ENCODE measurements at regions not wholly inside any gene's neighbourhood (a gene's known extent, or its start where the extent isn't known, plus 50 kb on each side); places are given as distances from the start of the nearest gene placed in this dataset.

DNA sequence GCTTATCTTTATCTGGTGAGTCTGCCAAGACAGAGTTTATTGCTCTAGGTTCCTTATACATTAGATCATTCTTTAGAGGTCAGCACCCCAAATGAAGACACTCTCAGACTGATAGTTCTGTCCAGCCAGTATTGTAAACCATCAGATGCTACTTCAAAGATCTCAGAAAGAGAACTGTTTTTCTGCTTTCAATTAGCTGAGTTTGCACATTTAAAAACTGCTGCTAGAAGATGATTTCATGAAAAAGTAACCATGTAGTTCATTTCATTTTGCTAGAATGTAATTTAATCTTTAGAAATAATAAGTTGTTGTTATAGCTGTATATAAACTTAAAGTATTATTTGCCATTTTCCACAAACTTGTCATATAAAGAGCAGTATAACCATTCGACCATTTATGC is 344.5 kb upstream of the ATP5MC3 start:
- Mint-ChIP-seq H3K4me3 (no peak overlapping the region), H3K9me3 (no peaks in the 10 kb centered on the region), H3K4me1 (ENCODE audit: low read depth) (no peaks in the 10 kb centered on the region), H3K27me3 (peaks cover 5% of the 10 kb centered on the region), H3K27ac (no peak overlapping the region), H3K36me3 (ENCODE audit: low read depth) (no peaks in the 10 kb centered on the region)

DNA sequence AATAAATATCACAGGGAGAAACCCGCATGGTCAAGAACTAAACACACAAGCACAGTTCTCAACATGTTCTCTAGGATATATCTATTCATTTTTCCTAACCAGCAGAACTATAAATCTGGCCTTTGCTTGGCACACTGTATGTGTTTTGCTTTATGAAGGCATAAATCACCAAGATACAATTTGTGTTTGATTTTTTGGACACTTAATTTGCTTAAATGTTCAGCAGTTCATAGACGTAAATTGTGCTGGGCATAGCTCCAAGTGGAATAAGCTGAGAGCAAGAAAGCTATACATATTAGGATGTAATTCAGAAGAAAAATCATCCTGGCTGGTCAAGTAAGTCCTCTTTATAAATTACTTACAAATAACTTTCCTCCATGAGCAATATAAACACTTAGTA is 341.5 kb upstream of the ATP5MC3 start:
- H3K27ac Mint-ChIP-seq = no peak overlapping the region
- peaks cover under 1% of the 10 kb centered on the region for H3K27me3 Mint-ChIP-seq
- no peaks in the 10 kb centered on the region for H3K9me3 Mint-ChIP-seq
- no peak overlapping the region for H3K4me3 Mint-ChIP-seq
- no peaks in the 10 kb centered on the region for H3K4me1 Mint-ChIP-seq (ENCODE audit: low read depth)
- H3K36me3 Mint-ChIP-seq (ENCODE audit: low read depth) = no peaks in the 10 kb centered on the region

- no peaks in the 10 kb centered on the region for H3K36me3 Mint-ChIP-seq (ENCODE audit: low read depth)
- no peaks in the 10 kb centered on the region for H3K4me1 Mint-ChIP-seq (ENCODE audit: low read depth)
- H3K9me3 Mint-ChIP-seq = no peaks in the 10 kb centered on the region
- H3K27ac Mint-ChIP-seq = no peak overlapping the region
- H3K27me3 Mint-ChIP-seq = no peaks in the 10 kb centered on the region
- H3K4me3 Mint-ChIP-seq = no peak overlapping the region
These were observed 336.7 kb upstream of the ATP5MC3 start for GRCh38 chr2:175518206-175518605.

DNA sequence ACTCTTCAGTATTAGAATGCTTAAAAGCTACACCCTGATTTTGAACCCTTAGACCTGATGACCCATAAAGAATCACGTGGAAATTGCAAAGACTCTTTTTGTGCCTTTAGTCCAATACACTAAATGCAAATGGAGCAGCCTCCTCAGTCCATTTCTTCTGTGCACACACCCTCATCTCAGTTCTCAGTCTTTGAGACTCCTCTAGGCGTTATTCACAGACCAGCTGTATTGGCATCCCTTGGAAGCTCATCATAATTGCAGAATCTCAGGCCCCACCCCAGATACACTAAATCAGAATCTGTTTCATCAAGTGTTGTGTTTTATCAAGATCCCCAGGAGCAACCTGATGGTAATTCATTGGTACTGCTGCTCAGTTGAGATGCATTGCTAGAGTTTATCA is 335.0 kb upstream of the ATP5MC3 start:
- Mint-ChIP-seq H3K4me1 (ENCODE audit: low read depth) (no peaks in the 10 kb centered on the region), H3K27me3 (no peaks in the 10 kb centered on the region), H3K4me3 (no peak overlapping the region), H3K9me3 (peaks cover 8% of the 10 kb centered on the region), H3K36me3 (ENCODE audit: low read depth) (no peaks in the 10 kb centered on the region), H3K27ac (no peak overlapping the region)

DNA sequence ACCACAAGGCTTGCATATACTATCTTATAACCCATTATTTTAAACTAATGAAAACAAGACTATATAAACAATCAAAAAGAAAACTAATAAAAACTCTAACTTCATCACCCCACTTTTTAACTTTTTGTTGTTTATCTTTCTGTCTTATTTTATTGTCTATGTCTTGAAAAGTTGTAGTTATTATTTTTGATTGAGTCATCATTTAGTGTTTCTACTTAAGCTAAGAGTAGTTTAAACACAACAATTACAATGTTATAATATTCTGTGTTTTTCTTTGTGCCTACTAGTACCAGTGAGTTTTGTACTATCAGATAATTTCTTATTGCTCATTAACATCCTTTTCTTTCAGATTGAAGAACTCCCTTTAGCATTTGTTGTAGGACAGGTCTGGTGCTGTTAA is 318.7 kb upstream of the ATP5MC3 start:
- Mint-ChIP-seq H3K27ac (no peak overlapping the region), H3K36me3 (ENCODE audit: low read depth) (no peaks in the 10 kb centered on the region), H3K4me3 (no peak overlapping the region), H3K4me1 (ENCODE audit: low read depth) (no peaks in the 10 kb centered on the region), H3K27me3 (no peaks in the 10 kb centered on the region), H3K9me3 (peaks cover 23% of the 10 kb centered on the region)

DNA sequence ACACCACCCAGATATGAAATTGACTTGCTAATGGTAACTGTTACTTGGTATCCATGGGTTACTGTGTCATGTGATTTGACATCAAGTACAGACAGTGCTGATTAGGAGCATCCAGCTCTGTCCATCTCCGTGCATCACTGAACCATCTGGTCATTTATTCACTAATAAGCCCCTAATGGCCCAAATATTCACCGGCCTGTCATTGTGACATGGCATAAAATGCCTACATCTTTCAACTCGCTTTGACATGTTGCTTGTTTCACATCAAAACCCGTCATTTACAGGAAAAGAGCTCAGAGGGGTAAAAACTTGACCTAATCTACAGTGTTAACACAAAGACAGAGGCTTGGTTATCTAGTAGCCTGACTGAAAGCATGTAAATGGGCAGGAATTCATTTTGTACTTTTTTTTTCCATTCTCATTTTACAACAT is 308.9 kb upstream of the ATP5MC3 start:
- Mint-ChIP-seq H3K4me1 (ENCODE audit: low read depth) (no peaks in the 10 kb centered on the region), H3K36me3 (ENCODE audit: low read depth) (no peaks in the 10 kb centered on the region), H3K9me3 (no peaks in the 10 kb centered on the region), H3K27ac (no peak overlapping the region), H3K27me3 (no peaks in the 10 kb centered on the region), H3K4me3 (no peak overlapping the region)

DNA sequence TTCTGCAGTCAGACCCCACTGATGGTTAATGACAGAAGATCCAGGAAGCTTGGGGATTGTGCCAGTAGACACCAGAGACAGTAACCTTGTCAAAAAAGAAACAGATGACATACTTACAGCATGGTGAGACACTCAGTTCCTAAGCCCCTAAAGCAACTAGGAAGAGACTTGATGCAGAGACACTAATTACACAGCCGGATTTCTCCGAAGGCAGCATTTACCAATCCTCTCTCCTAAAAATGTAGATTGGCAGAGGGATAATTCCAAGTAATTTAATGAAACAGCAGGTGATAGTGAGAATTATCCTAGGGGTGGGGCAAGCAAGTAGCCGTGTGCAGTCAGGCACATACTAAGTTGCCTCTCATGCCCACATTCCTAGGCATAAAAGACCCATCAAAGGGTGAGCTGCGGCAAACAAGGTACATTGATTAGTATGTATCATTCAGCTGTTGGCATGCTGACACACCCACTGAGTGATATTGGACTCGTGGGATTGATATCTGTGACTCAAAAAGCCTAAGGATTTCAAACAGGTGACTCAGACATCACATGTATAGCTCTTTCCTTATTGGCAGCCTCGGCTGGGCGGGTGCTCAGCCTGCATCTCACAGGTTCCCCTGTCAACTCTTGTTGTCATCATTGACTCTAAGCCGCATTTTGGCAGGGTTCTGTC is 296.7 kb upstream of the ATP5MC3 start:
- H3K4me1 Mint-ChIP-seq (ENCODE audit: low read depth) = no peaks in the 10 kb centered on the region
- H3K9me3 Mint-ChIP-seq = no peaks in the 10 kb centered on the region
- H3K4me3 Mint-ChIP-seq = no peak overlapping the region
- no peak overlapping the region for H3K27ac Mint-ChIP-seq
- no peaks in the 10 kb centered on the region for H3K36me3 Mint-ChIP-seq (ENCODE audit: low read depth)
- H3K27me3 Mint-ChIP-seq = no peaks in the 10 kb centered on the region

DNA sequence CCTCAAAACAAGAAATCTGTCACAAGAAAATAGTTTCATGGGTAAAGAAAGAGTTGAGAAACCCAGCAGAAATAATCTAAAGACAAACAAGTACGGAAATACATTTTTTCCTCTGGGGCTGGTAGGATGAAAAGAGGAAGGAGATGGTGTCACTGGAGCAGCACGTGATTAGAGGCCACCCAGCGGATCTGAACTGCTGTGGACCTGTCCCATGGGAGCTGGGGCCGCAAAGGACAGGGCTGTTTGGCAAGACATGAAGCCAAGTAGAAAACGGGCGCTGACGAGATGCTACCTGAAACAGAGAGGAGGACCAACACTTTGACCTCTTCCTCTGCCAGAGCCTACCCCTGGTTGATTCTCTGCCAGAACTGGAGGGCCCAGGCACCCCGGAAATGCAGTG is 295.4 kb upstream of the ATP5MC3 start:
- Mint-ChIP-seq H3K36me3 (ENCODE audit: low read depth) (no peaks in the 10 kb centered on the region), H3K27ac (no peak overlapping the region), H3K4me3 (no peak overlapping the region), H3K4me1 (ENCODE audit: low read depth) (no peaks in the 10 kb centered on the region), H3K9me3 (no peaks in the 10 kb centered on the region), H3K27me3 (no peaks in the 10 kb centered on the region)

DNA sequence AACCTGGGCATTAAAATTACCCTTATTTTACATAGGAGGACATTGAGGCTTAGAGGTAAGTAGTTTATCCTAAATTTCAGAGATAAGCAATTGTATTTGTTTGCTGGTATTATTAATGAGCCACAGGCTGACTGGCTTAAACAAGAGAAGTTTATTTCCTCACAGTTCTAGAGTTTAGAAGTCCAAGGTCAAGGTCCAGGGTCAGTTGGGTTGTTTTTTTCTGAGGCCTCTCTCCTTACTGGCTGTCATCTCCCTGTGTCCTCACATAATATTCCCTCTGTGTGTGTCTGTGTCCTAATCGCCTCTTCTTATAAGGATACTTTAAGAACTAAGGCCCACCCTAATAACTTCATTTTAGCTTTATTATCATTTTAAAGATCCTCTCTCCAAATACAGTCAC is 294.9 kb upstream of the ATP5MC3 start:
- Mint-ChIP-seq H3K4me1 (ENCODE audit: low read depth) (no peaks in the 10 kb centered on the region), H3K27ac (no peak overlapping the region), H3K9me3 (no peaks in the 10 kb centered on the region), H3K36me3 (ENCODE audit: low read depth) (no peaks in the 10 kb centered on the region), H3K27me3 (no peaks in the 10 kb centered on the region), H3K4me3 (no peak overlapping the region)

DNA sequence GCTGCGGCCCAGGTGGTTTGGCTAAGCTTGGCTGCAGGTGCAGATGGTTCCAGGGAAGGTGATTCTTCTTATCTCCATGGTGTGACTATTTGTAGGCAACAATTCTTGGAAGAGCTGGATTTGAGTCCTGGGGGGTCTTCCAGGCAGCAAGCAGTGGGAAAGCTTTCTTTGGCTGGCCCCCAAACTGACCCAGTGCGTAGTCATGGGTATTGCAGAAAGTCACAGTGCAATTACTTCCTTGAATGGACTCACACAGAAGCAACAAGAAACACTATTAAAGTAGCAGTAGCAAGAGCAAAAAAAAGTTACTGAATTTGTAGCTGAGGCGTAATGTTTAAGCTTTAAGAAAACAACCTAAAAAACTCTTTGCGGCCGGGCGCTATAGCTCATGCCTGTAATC is 293.6 kb upstream of the ATP5MC3 start:
- Mint-ChIP-seq H3K4me3 (no peak overlapping the region), H3K27ac (no peak overlapping the region), H3K27me3 (no peaks in the 10 kb centered on the region), H3K36me3 (ENCODE audit: low read depth) (no peaks in the 10 kb centered on the region), H3K4me1 (ENCODE audit: low read depth) (no peaks in the 10 kb centered on the region), H3K9me3 (no peaks in the 10 kb centered on the region)

DNA sequence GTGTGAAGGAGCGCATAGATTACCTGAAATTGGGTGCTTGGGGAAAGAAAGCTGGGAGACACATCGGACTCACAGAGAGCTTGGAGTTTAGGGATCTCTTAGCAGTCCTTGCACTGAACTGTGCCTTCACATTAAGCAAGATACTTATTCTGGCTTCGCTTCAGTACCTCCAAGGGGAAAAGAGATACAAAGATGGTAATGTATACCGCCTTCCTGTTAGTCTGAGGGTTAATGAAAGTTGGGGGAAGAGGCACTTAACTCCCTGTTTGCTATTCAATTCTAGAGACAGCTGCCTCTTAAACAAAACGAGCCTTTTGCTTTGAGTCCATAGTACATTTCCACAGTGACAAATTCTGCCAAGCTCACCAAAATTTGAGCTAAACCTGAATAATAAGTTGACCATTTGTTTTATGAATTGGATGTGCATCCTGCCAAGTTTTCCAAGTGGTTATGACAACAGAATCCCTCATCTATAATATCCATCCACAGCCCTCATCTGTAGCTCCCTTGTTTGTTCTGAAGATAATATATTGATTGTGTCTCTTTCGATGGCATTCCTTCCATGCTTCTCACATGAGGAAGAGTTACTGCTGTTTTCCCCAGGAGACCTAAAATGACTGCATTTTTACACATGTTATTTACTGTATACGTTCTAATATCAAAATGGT is 287.1 kb upstream of the ATP5MC3 start:
- Mint-ChIP-seq H3K27me3 (no peaks in the 10 kb centered on the region), H3K9me3 (no peaks in the 10 kb centered on the region), H3K36me3 (ENCODE audit: low read depth) (no peaks in the 10 kb centered on the region), H3K4me3 (no peak overlapping the region), H3K27ac (no peak overlapping the region), H3K4me1 (ENCODE audit: low read depth) (no peaks in the 10 kb centered on the region)

GRCh38 chr2:175465101-175465500 is 283.6 kb upstream of the ATP5MC3 start:
- Mint-ChIP-seq H3K4me3 (no peak overlapping the region), H3K9me3 (no peaks in the 10 kb centered on the region), H3K27ac (no peak overlapping the region), H3K27me3 (no peaks in the 10 kb centered on the region), H3K4me1 (ENCODE audit: low read depth) (no peaks in the 10 kb centered on the region), H3K36me3 (ENCODE audit: low read depth) (no peaks in the 10 kb centered on the region)

DNA sequence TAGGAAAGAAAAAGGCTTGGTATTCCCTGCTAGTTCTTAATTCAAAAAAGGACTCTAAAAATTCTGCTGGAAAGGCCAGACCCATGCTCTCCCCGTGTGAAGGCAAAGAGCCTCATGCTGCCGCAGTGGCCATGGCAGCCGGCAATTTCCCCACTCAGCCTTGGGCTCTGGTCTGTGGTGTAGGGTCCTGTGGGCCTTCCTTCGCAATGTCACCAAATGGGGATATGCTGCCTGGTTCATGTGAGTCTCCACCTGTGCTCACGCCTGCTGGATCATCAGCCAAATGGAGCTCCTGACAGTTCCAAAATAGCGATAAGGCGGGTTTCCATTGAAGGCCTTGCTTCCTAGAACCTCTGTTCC is 282.8 kb upstream of the ATP5MC3 start:
- no peak overlapping the region for H3K27ac Mint-ChIP-seq
- H3K4me3 Mint-ChIP-seq = no peak overlapping the region
- no peaks in the 10 kb centered on the region for H3K36me3 Mint-ChIP-seq (ENCODE audit: low read depth)
- no peaks in the 10 kb centered on the region for H3K27me3 Mint-ChIP-seq
- no peaks in the 10 kb centered on the region for H3K4me1 Mint-ChIP-seq (ENCODE audit: low read depth)
- H3K9me3 Mint-ChIP-seq = no peaks in the 10 kb centered on the region

- Mint-ChIP-seq H3K27ac (no peak overlapping the region), H3K36me3 (ENCODE audit: low read depth) (no peaks in the 10 kb centered on the region), H3K27me3 (no peaks in the 10 kb centered on the region), H3K4me3 (no peak overlapping the region), H3K9me3 (no peaks in the 10 kb centered on the region), H3K4me1 (ENCODE audit: low read depth) (no peaks in the 10 kb centered on the region)
These were observed 282.2 kb upstream of the ATP5MC3 start for GRCh38 chr2:175463589-175464310.

DNA sequence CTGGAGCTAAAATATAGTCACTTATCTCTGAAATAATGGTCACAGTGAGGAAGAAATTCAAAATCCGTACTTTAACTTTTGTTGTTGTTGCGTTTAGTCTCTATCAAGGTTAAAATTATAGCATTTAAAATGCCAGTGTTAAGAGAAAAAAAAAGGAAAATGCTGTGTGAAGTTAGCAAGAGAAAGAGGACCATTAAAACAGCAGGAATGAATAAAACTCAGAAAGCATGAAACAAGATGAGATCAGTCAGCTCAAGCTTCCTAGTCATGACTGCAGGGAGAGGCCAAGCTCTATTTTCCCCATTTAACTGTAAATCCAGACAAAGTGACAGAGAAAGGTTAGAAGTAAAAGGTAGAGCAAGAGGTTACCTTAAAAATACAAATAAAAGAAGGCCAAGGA is 281.7 kb upstream of the ATP5MC3 start:
- no peaks in the 10 kb centered on the region for H3K4me1 Mint-ChIP-seq (ENCODE audit: low read depth)
- H3K27me3 Mint-ChIP-seq = no peaks in the 10 kb centered on the region

More for the DNA sequence above, 281.7 kb upstream of the ATP5MC3 start:
- H3K36me3 Mint-ChIP-seq (ENCODE audit: low read depth) = no peaks in the 10 kb centered on the region
- H3K27ac Mint-ChIP-seq = no peak overlapping the region
- H3K9me3 Mint-ChIP-seq = no peaks in the 10 kb centered on the region
- H3K4me3 Mint-ChIP-seq = no peak overlapping the region
